H9 (cell line): ENCODE measurements at regions not wholly inside any gene's neighbourhood (a gene's known extent, or its start where the extent isn't known, plus 50 kb on each side); places are given as distances from the start of the nearest gene placed in this dataset.

Experiments used
- DNase-seq: peaks from one replicate; pipeline ENCODE4 v3.0.0-alpha.2; 2017
- H2AFZ ChIP-seq: one replicate; pipeline ENCODE4 v1.6.1; 2013; ENCODE audit warnings: mild to moderate bottlenecking, low read length, control low read depth, moderate library complexity
- H2AK5ac ChIP-seq: 2 replicates; pipeline ENCODE4 v1.6.1; 2013; ENCODE audit warnings: low read length, control low read depth, mixed read lengths; ENCODE audit not compliant: insufficient read length
- H2BK120ac ChIP-seq: one replicate; pipeline ENCODE4 v1.6.1; 2013; ENCODE audit warnings: low read depth, mild to moderate bottlenecking, low read length, control low read depth, inconsistent platforms; ENCODE audit not compliant: poor library complexity, severe bottlenecking
- H2BK12ac ChIP-seq: 2 replicates; pipeline ENCODE4 v1.6.1; 2013; ENCODE audit warnings: low read length, control low read depth, mixed read lengths, low read depth; ENCODE audit not compliant: insufficient read length
- H2BK15ac ChIP-seq: 2 replicates; pipeline ENCODE4 v1.6.1; 2013; ENCODE audit warnings: low read depth, low read length, control low read depth
- H2BK20ac ChIP-seq: one replicate; pipeline ENCODE4 v1.6.1; 2013; ENCODE audit warnings: low read depth, mild to moderate bottlenecking, low read length, control low read depth, inconsistent platforms; ENCODE audit not compliant: poor library complexity, severe bottlenecking
- H2BK5ac ChIP-seq: 2 replicates; pipeline ENCODE4 v1.6.1; 2013; ENCODE audit warnings: low read length, control low read depth, mixed read lengths; ENCODE audit not compliant: insufficient read length
- H3K14ac ChIP-seq: 2 replicates; pipeline ENCODE4 v1.6.1; 2013; ENCODE audit warnings: low read length, control low read depth; ENCODE audit not compliant: insufficient read depth
- H3K18ac ChIP-seq: 2 replicates; pipeline ENCODE4 v1.6.1; 2013; ENCODE audit warnings: low read depth, mild to moderate bottlenecking, mixed read lengths, low read length, control low read depth; ENCODE audit not compliant: insufficient read length
- H3K23ac ChIP-seq: 2 replicates; pipeline ENCODE4 v1.6.1; 2013; ENCODE audit warnings: low read length, control low read depth, mixed read lengths, low read depth; ENCODE audit not compliant: insufficient read length
- H3K23me2 ChIP-seq: 2 replicates; pipeline ENCODE4 v1.6.1; 2013; ENCODE audit warnings: low read depth, mild to moderate bottlenecking, mixed read lengths, low read length, control low read depth; ENCODE audit not compliant: insufficient read length, poor library complexity, severe bottlenecking
- H3K27ac ChIP-seq: 2 replicates; pipeline ENCODE4 v1.5.1; 2013; ENCODE audit warnings: low read length, control low read depth, mixed read lengths, low read depth; ENCODE audit not compliant: insufficient read length
- H3K27me3 ChIP-seq: 2 replicates; pipeline ENCODE4 v1.6.1; 2013; ENCODE audit warnings: low read length, control low read depth, inconsistent platforms; ENCODE audit not compliant: insufficient read depth
- H3K4ac ChIP-seq: 2 replicates; pipeline ENCODE4 v1.6.1; 2013; ENCODE audit warnings: low read depth, mild to moderate bottlenecking, control low read depth, inconsistent platforms, low read length, moderate library complexity
- H3K4me1 ChIP-seq: 2 replicates; pipeline ENCODE4 v1.6.1; 2013; ENCODE audit warnings: low read length, control low read depth, inconsistent platforms; ENCODE audit not compliant: insufficient read depth
- H3K4me2 ChIP-seq: 2 replicates; pipeline ENCODE4 v1.6.1; 2013; ENCODE audit warnings: low read length, control low read depth, mixed read lengths; ENCODE audit not compliant: insufficient read length, insufficient read depth
- H3K56ac ChIP-seq: 2 replicates; pipeline ENCODE4 v1.6.1; 2013; ENCODE audit warnings: low read depth, mild to moderate bottlenecking, mixed read lengths, low read length, control low read depth; ENCODE audit not compliant: insufficient read length
- H3K79me1 ChIP-seq: 2 replicates; pipeline ENCODE4 v1.6.1; 2013; ENCODE audit warnings: low read depth, mild to moderate bottlenecking, moderate library complexity, low read length, control low read depth, inconsistent platforms; ENCODE audit not compliant: insufficient read depth, poor library complexity, severe bottlenecking
- H3K79me2 ChIP-seq: 2 replicates; pipeline ENCODE4 v1.6.1; 2013; ENCODE audit warnings: low read length, control low read depth, inconsistent platforms; ENCODE audit not compliant: insufficient read depth
- H3K9ac ChIP-seq: 2 replicates; pipeline ENCODE4 v1.6.1; 2013; ENCODE audit warnings: low read length, control low read depth, mixed read lengths; ENCODE audit not compliant: insufficient read length; ENCODE audit errors: extremely low read depth
- H3K9me3 ChIP-seq: one replicate; pipeline ENCODE4 v1.6.1; 2013; ENCODE audit warnings: low read depth, low read length, inconsistent platforms; ENCODE audit not compliant: control insufficient read depth
- H3T11ph ChIP-seq: one replicate; pipeline ENCODE4 v1.6.1; 2013; ENCODE audit warnings: mild to moderate bottlenecking, low read length, control low read depth, inconsistent platforms
- H4K20me1 ChIP-seq: one replicate; pipeline ENCODE4 v1.6.1; 2013; ENCODE audit not compliant: control insufficient read depth, insufficient read length, insufficient read depth
- H4K5ac ChIP-seq: 2 replicates; pipeline ENCODE4 v1.6.1; 2013; ENCODE audit warnings: low read depth, mild to moderate bottlenecking, mixed read lengths, low read length, control low read depth; ENCODE audit not compliant: insufficient read length
- H4K8ac ChIP-seq: replicated peaks from 2 replicates; pipeline ENCODE4 v1.6.1; 2013; ENCODE audit warnings: low read length, control low read depth, mixed read lengths, low read depth; ENCODE audit not compliant: insufficient read length
- H4K91ac ChIP-seq: 2 replicates; pipeline ENCODE4 v1.6.1; 2013; ENCODE audit warnings: low read depth, mild to moderate bottlenecking, moderate library complexity, mixed read lengths, low read length, control low read depth; ENCODE audit not compliant: insufficient read length
- H3K27ac Mint-ChIP-seq, 3 experiments: 2 replicates in 2 of 3; 3 replicates in 1 of 3; pipeline ENCODE4 v1.8.0; 2020 to 2021; ENCODE audit warnings: mixed read lengths in 3 of 3, mild to moderate bottlenecking in 1 of 3, moderate library complexity in 1 of 3
- H3K27me3 Mint-ChIP-seq: 2 replicates; pipeline ENCODE4 v1.8.0; 2021; ENCODE audit warnings: low read depth, mild to moderate bottlenecking, moderate library complexity, mixed read lengths
- H3K36me3 Mint-ChIP-seq, 3 experiments: 2 replicates in 2 of 3; 3 replicates in 1 of 3; pipeline ENCODE4 v1.8.0; 2020 to 2021; ENCODE audit warnings: low read depth in 3 of 3, mixed read lengths in 3 of 3; ENCODE audit not compliant: insufficient read depth in 1 of 3
- H3K4me1 Mint-ChIP-seq, 2 experiments: 2 replicates each; pipeline ENCODE4 v1.8.0; 2020; ENCODE audit warnings: mixed read lengths in 2 of 2
- H3K4me3 Mint-ChIP-seq, 2 experiments: 2 replicates in 1 of 2; 3 replicates in 1 of 2; pipeline ENCODE4 v1.8.0; 2020 to 2021; ENCODE audit warnings: mild to moderate bottlenecking in 2 of 2, mixed read lengths in 2 of 2, moderate library complexity in 1 of 2
- H3K9me3 Mint-ChIP-seq, 2 experiments: 2 replicates in 1 of 2; 3 replicates in 1 of 2; pipeline ENCODE4 v1.8.0; 2020; ENCODE audit warnings: mild to moderate bottlenecking in 2 of 2, mixed read lengths in 2 of 2, moderate library complexity in 1 of 2
- WGBS: extraction: QIAGEN DNeasy Blood & Tissue Kit; methylation state at CpG from one replicate; pipeline ENCODE4 v1.1.7; 2013; ENCODE audit warnings: missing lambda C conversion rate, low lambda C conversion rate, mixed read lengths; ENCODE audit not compliant: insufficient read length; ENCODE audit errors: extremely low coverage; 5-methylcytosine and 5-hydroxymethylcytosine counted together
- TF ChIP-seq, protein P1 (sequence below): fragments of 200-600 bp; sonication (generic); conservative IDR thresholded peaks from 3 replicates; pipeline ENCODE4 v1.8.0; 2021; ENCODE audit warnings: antibody characterized with exemption, mild to moderate bottlenecking

DNA sequence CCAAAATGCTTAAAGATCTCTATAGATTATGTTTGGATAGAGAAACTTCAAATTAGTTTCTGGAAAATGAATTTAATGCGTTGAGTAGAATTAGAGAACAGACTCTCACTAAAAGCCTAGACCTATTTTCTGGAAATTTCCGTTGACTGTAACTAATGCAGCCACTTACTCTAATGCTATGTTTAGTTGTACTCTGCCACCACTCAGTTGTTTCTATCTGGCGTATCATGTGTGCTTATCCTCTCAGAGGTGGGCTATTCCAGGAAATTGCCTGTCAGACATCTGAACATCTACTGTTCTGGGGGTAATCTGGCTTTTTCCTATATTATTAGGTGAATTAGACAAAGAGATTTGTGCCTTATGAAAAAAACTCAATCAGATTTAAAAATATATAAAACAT is 347.1 kb upstream of the FSTL5 start:
- Histone ChIP-seq H2AK5ac (no peak overlapping the region), H3K4me2 (no peak overlapping the region), H3K4ac (no peak overlapping the region), H3T11ph (no peak overlapping the region), H4K91ac (no peak overlapping the region), H3K56ac (no peak overlapping the region), H2BK15ac (no peak overlapping the region), H2BK120ac (no peak overlapping the region), H3K18ac (no peak overlapping the region), H3K14ac (no peak overlapping the region), H2BK20ac (no peak overlapping the region), H4K5ac (no peak overlapping the region), H4K20me1 (no peaks in the 10 kb centered on the region), H3K9me3 (no peaks in the 10 kb centered on the region), H3K79me2 (no peaks in the 10 kb centered on the region), H3K27ac (no peak overlapping the region), H2AFZ (no peak overlapping the region), H3K4me1 (no peaks in the 10 kb centered on the region), H2BK5ac (no peak overlapping the region), H4K8ac (no peak overlapping the region), H3K9ac (no peak overlapping the region), H2BK12ac (no peak overlapping the region), H3K23me2 (no peaks in the 10 kb centered on the region), H3K27me3 (no peaks in the 10 kb centered on the region), H3K23ac (no peak overlapping the region), H3K79me1 (no peaks in the 10 kb centered on the region)
- H3K4me1 Mint-ChIP-seq = peaks cover 0 to 4% of the 10 kb centered on the region in 2 experiments; a peak in 1 of 4 replicates
- H3K36me3 Mint-ChIP-seq = no peaks in the 10 kb centered on the region
- DNase-seq = no peak
- H3K9me3 Mint-ChIP-seq = no peaks in the 10 kb centered on the region
- TF ChIP-seq, protein P1, sequence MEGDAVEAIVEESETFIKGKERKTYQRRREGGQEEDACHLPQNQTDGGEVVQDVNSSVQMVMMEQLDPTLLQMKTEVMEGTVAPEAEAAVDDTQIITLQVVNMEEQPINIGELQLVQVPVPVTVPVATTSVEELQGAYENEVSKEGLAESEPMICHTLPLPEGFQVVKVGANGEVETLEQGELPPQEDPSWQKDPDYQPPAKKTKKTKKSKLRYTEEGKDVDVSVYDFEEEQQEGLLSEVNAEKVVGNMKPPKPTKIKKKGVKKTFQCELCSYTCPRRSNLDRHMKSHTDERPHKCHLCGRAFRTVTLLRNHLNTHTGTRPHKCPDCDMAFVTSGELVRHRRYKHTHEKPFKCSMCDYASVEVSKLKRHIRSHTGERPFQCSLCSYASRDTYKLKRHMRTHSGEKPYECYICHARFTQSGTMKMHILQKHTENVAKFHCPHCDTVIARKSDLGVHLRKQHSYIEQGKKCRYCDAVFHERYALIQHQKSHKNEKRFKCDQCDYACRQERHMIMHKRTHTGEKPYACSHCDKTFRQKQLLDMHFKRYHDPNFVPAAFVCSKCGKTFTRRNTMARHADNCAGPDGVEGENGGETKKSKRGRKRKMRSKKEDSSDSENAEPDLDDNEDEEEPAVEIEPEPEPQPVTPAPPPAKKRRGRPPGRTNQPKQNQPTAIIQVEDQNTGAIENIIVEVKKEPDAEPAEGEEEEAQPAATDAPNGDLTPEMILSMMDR = no peak
- no CpG with 5 or more reads among the region's 3 CpGs for WGBS
- H3K4me3 Mint-ChIP-seq = no peak overlapping the region
- no peaks in the 10 kb centered on the region for H3K27me3 Mint-ChIP-seq
- H3K27ac Mint-ChIP-seq = no peak overlapping the region
